ENCODE measurements at regions not wholly inside any gene's neighbourhood (a gene's known extent, or its start where the extent isn't known, plus 50 kb on each side); places are given as distances from the start of the nearest gene placed in this dataset.

GRCh38 chr17:36778448-36778847, 158.8 kb upstream of the LHX1 start:
- DNase-seq (ENCODE audit: low read depth), result no peak
- H3K4me3 ChIP-seq (ENCODE audit: control insufficient read depth, low read depth, low read length), result no peak overlapping the region
- TF ChIP-seq, protein P1, sequence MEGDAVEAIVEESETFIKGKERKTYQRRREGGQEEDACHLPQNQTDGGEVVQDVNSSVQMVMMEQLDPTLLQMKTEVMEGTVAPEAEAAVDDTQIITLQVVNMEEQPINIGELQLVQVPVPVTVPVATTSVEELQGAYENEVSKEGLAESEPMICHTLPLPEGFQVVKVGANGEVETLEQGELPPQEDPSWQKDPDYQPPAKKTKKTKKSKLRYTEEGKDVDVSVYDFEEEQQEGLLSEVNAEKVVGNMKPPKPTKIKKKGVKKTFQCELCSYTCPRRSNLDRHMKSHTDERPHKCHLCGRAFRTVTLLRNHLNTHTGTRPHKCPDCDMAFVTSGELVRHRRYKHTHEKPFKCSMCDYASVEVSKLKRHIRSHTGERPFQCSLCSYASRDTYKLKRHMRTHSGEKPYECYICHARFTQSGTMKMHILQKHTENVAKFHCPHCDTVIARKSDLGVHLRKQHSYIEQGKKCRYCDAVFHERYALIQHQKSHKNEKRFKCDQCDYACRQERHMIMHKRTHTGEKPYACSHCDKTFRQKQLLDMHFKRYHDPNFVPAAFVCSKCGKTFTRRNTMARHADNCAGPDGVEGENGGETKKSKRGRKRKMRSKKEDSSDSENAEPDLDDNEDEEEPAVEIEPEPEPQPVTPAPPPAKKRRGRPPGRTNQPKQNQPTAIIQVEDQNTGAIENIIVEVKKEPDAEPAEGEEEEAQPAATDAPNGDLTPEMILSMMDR (conservative IDR thresholded peaks at IDR 0.05; ENCODE audit: control insufficient read depth, insufficient read depth, low read depth, low read length), result no peak

DNA sequence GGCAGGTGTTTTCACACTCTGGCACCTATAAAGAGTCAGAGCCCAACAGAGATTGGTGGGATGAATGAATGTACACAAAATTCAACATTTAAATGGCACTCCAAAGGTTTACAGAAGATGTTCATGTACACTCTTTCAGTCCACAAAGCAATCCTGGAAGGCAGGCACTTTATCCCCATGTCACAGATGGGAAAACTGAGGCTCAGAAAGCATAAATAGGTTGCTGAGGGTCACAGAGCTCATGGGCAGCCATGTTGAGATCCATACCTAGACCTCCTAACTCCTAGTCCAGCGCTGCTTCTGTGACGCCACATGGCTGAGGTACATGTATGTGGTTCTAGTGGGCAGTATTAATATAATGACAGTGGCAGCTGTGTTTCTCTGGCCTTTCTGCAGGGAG, 157.7 kb upstream of the LHX1 start:
- H3K4me3 ChIP-seq (ENCODE audit: control insufficient read depth, low read depth, low read length), result no peak overlapping the region
- DNase-seq (ENCODE audit: low read depth), result no peak
- TF ChIP-seq, protein P1 (conservative IDR thresholded peaks at IDR 0.05; ENCODE audit: control insufficient read depth, insufficient read depth, low read depth, low read length), result no peak

DNA sequence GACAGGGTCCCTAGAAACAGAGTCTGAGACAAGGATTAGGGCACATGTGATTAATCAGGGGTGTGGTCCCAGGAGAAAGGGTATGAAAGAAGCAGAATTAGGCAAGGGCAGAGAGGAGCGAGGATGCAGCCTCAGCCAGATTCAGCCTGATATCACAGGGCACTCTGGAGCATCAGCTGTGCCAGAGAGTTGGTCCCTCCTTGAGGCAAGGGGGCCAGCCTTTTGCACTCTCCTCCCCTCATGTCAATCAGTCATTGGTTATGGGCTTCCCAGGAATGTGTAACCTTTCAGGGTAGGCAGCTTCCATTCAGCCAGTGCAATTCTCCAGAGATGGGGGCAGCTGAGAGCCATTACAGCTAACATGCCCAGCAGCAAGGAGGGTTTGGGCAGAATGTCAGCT, 152.6 kb upstream of the LHX1 start:
- no peak overlapping the region for H3K4me3 ChIP-seq (ENCODE audit: control insufficient read depth, low read depth, low read length)
- TF ChIP-seq, protein P1 (conservative IDR thresholded peaks at IDR 0.05; ENCODE audit: control insufficient read depth, insufficient read depth, low read depth, low read length), result no peak
- DNase-seq (ENCODE audit: low read depth), result no peak

DNA sequence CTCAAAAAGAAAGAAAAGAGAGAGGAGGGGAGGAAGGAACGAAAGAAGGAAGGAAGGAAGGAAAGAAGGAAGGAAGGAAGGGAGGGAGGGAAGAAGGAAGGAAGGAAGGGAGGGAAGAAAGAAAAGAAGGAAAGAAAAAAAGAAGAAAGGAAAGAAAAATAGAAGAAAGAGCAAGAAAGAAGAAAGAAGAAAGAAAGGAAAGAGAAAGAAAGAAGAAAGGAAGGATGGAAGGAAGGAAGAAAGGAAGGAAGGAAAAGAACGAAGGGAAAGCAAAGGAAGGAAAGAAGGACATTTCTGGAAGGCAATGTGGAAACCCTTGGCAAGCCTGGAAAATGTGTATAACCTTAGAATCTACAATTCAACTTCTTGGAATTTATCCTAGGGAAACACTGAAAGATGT, 150.4 kb upstream of the LHX1 start:
- DNase-seq (ENCODE audit: low read depth), result no peak
- TF ChIP-seq, protein P1 (conservative IDR thresholded peaks at IDR 0.05; ENCODE audit: control insufficient read depth, insufficient read depth, low read depth, low read length), result no peak
- H3K4me3 ChIP-seq (ENCODE audit: control insufficient read depth, low read depth, low read length), result no peak overlapping the region

- H3K4me3 ChIP-seq (ENCODE audit: control insufficient read depth, low read depth, low read length), result no peak overlapping the region
- TF ChIP-seq, protein P1 (conservative IDR thresholded peaks at IDR 0.05; ENCODE audit: control insufficient read depth, insufficient read depth, low read depth, low read length), result no peak
- no peak for DNase-seq (ENCODE audit: low read depth)
These were observed 145.9 kb upstream of the LHX1 start for GRCh38 chr17:36791150-36791941.

- no peak overlapping the region for H3K4me3 ChIP-seq (ENCODE audit: control insufficient read depth, low read depth, low read length)
- DNase-seq (ENCODE audit: low read depth), result no peak
- TF ChIP-seq, protein P1 (conservative IDR thresholded peaks at IDR 0.05; ENCODE audit: control insufficient read depth, insufficient read depth, low read depth, low read length), result no peak
These were observed 145.3 kb upstream of the LHX1 start for GRCh38 chr17:36791942-36792475.

All from fibroblast of mammary gland (primary cell).